ENCODE measurements at regions not wholly inside any gene's neighbourhood (a gene's known extent, or its start where the extent isn't known, plus 50 kb on each side); places are given as distances from the start of the nearest gene placed in this dataset.

GRCh38 chr10:104556831-104557230 lies 84.3 kb upstream of the SORCS3 start:
- DNase-seq (ENCODE audit: extremely low spot score): no peak
- ChIA-PET CTCF (no interaction called here), POLR2A (no interaction called here)
- TF ChIP-seq ARNT (IDR thresholded peaks at IDR 0.05) (no peak), FOXA1 (IDR thresholded peaks at IDR 0.05) (no peak), SP1 (IDR thresholded peaks at IDR 0.05) (no peak), NFRKB (IDR thresholded peaks at IDR 0.05) (no peak), ZNF384 (IDR thresholded peaks at IDR 0.05) (no peak), LEF1 (IDR thresholded peaks at IDR 0.05; ENCODE audit: borderline replicate concordance) (no peak), SUZ12 (IDR thresholded peaks at IDR 0.05) (no peak), FOXK2 (IDR thresholded peaks at IDR 0.05) (no peak), L3MBTL2 (conservative IDR thresholded peaks at IDR 0.05) (no peak), HDGF (IDR thresholded peaks at IDR 0.05; ENCODE audit: borderline replicate concordance) (no peak), FOXM1 (IDR thresholded peaks at IDR 0.05; ENCODE audit: borderline replicate concordance) (no peak), PKNOX1 (IDR thresholded peaks at IDR 0.05) (no peak), TARDBP (IDR thresholded peaks at IDR 0.05) (no peak), BHLHE40 (IDR thresholded peaks at IDR 0.05; ENCODE audit: borderline replicate concordance) (no peak), CTBP1 (IDR thresholded peaks at IDR 0.05; ENCODE audit: borderline replicate concordance) (no peak), ELF4 (IDR thresholded peaks at IDR 0.05) (no peak)

GRCh38 chr10:104557966-104558365 lies 83.1 kb upstream of the SORCS3 start:
- no peak for TF ChIP-seq FOXA1 (IDR thresholded peaks at IDR 0.05)
- no peak for TF ChIP-seq ELF4 (IDR thresholded peaks at IDR 0.05)
- TF ChIP-seq CTBP1 (IDR thresholded peaks at IDR 0.05; ENCODE audit: borderline replicate concordance): no peak
- POLR2A ChIA-PET: no interaction called here
- no peak for DNase-seq (ENCODE audit: extremely low spot score)
- CTCF ChIA-PET: no interaction called here

- TF ChIP-seq SUZ12 (IDR thresholded peaks at IDR 0.05): no peak
- no peak for TF ChIP-seq BHLHE40 (IDR thresholded peaks at IDR 0.05; ENCODE audit: borderline replicate concordance)
- no peak for TF ChIP-seq HDGF (IDR thresholded peaks at IDR 0.05; ENCODE audit: borderline replicate concordance)
- TF ChIP-seq L3MBTL2 (conservative IDR thresholded peaks at IDR 0.05): no peak
- TF ChIP-seq FOXA1 (IDR thresholded peaks at IDR 0.05): no peak
- TF ChIP-seq ELF4 (IDR thresholded peaks at IDR 0.05): no peak
- TF ChIP-seq PKNOX1 (IDR thresholded peaks at IDR 0.05): no peak
- no peak for TF ChIP-seq LEF1 (IDR thresholded peaks at IDR 0.05; ENCODE audit: borderline replicate concordance)
- no peak for TF ChIP-seq ZNF384 (IDR thresholded peaks at IDR 0.05)
- DNase-seq (ENCODE audit: extremely low spot score): no peak
- CTCF ChIA-PET: no interaction called here
These were observed 81.2 kb upstream of the SORCS3 start for GRCh38 chr10:104559935-104560334.

GRCh38 chr10:104563051-104563450 lies 78.0 kb upstream of the SORCS3 start:
- ChIA-PET CTCF (no interaction called here), POLR2A (no interaction called here)
- DNase-seq (ENCODE audit: extremely low spot score): no peak
- TF ChIP-seq CTBP1 (IDR thresholded peaks at IDR 0.05; ENCODE audit: borderline replicate concordance) (no peak), ZNF384 (IDR thresholded peaks at IDR 0.05) (no peak), LEF1 (IDR thresholded peaks at IDR 0.05; ENCODE audit: borderline replicate concordance) (no peak), FOXK2 (IDR thresholded peaks at IDR 0.05) (no peak), ELF4 (IDR thresholded peaks at IDR 0.05) (no peak), BHLHE40 (IDR thresholded peaks at IDR 0.05; ENCODE audit: borderline replicate concordance) (no peak), ARNT (IDR thresholded peaks at IDR 0.05) (no peak), FOXA1 (IDR thresholded peaks at IDR 0.05) (no peak), SP1 (IDR thresholded peaks at IDR 0.05) (no peak), PKNOX1 (IDR thresholded peaks at IDR 0.05) (no peak), HDGF (IDR thresholded peaks at IDR 0.05; ENCODE audit: borderline replicate concordance) (no peak), SUZ12 (IDR thresholded peaks at IDR 0.05) (no peak), L3MBTL2 (conservative IDR thresholded peaks at IDR 0.05) (no peak), TARDBP (IDR thresholded peaks at IDR 0.05) (no peak)

More at GRCh38 chr10:104559935-104560334, 81.2 kb upstream of the SORCS3 start:
- POLR2A ChIA-PET: no interaction called here

- TF ChIP-seq LEF1 (IDR thresholded peaks at IDR 0.05; ENCODE audit: borderline replicate concordance) (no peak), SUZ12 (IDR thresholded peaks at IDR 0.05) (no peak), HDGF (IDR thresholded peaks at IDR 0.05; ENCODE audit: borderline replicate concordance) (no peak), ZNF384 (IDR thresholded peaks at IDR 0.05) (no peak)
- no peak for DNase-seq (ENCODE audit: extremely low spot score)
- POLR2A ChIA-PET: no interaction called here
- CTCF ChIA-PET: no interaction called here
These were observed 77.5 kb upstream of the SORCS3 start for GRCh38 chr10:104563548-104563947.

- DNase-seq (ENCODE audit: extremely low spot score): no peak
- TF ChIP-seq HDGF (IDR thresholded peaks at IDR 0.05; ENCODE audit: borderline replicate concordance) (no peak), BHLHE40 (IDR thresholded peaks at IDR 0.05; ENCODE audit: borderline replicate concordance) (no peak), SUZ12 (IDR thresholded peaks at IDR 0.05) (no peak), SP1 (IDR thresholded peaks at IDR 0.05) (no peak), CTBP1 (IDR thresholded peaks at IDR 0.05; ENCODE audit: borderline replicate concordance) (no peak)
- POLR2A ChIA-PET: no interaction called here
- CTCF ChIA-PET: no interaction called here
These were observed 66.7 kb upstream of the SORCS3 start for GRCh38 chr10:104574427-104574826.

- TF ChIP-seq L3MBTL2 (conservative IDR thresholded peaks at IDR 0.05) (no peak), HDGF (IDR thresholded peaks at IDR 0.05; ENCODE audit: borderline replicate concordance) (no peak), TARDBP (IDR thresholded peaks at IDR 0.05) (no peak), SP1 (IDR thresholded peaks at IDR 0.05) (no peak), SUZ12 (IDR thresholded peaks at IDR 0.05) (no peak), FOXA1 (IDR thresholded peaks at IDR 0.05) (no peak), ELF4 (IDR thresholded peaks at IDR 0.05) (no peak), ZNF384 (IDR thresholded peaks at IDR 0.05) (no peak), PKNOX1 (IDR thresholded peaks at IDR 0.05) (no peak)
- no peak for DNase-seq (ENCODE audit: extremely low spot score)
- ChIA-PET CTCF (no interaction called here), POLR2A (no interaction called here)
These were observed 66.3 kb upstream of the SORCS3 start for GRCh38 chr10:104574838-104575237.

Measured in HEK293T (cell line).